HepG2 (cell line): ENCODE measurements at regions not wholly inside any gene's neighbourhood (a gene's known extent, or its start where the extent isn't known, plus 50 kb on each side); places are given as distances from the start of the nearest gene placed in this dataset.

ENCODE experiments used
- FOXM1 ChIP-seq: sonication (generic); formaldehyde crosslinking; IDR thresholded peaks from 2 replicates; pipeline ENCODE4 v1.5.0; 2020; ENCODE audit warnings: missing genetic modification reagents
- MLXIP ChIP-seq: sonication (generic); formaldehyde crosslinking; IDR thresholded peaks from 2 replicates; pipeline ENCODE4 v1.9.0; 2021; ENCODE audit warnings: missing genetic modification reagents, borderline replicate concordance
- REL ChIP-seq: sonication (generic); formaldehyde crosslinking; conservative IDR thresholded peaks from 2 replicates; pipeline ENCODE4 v1.8.0; 2022; ENCODE audit warnings: mild to moderate bottlenecking, missing genetic modification reagents, moderate library complexity
- RNF2 ChIP-seq: fragments of 450-650 bp; conservative IDR thresholded peaks from 2 replicates; pipeline ENCODE4 v1.6.1; 2016; ENCODE audit warnings: low read depth
- SAFB2 ChIP-seq: sonication (generic); formaldehyde crosslinking; IDR thresholded peaks from 2 replicates; pipeline ENCODE4 v1.5.1; 2020; ENCODE audit warnings: missing genetic modification reagents, low read depth, mild to moderate bottlenecking, borderline replicate concordance
- ZBTB21 ChIP-seq: sonication (generic); formaldehyde crosslinking; IDR thresholded peaks from 2 replicates; pipeline ENCODE4 v1.4.0; 2020; ENCODE audit warnings: missing genetic modification reagents
- ZBTB8A ChIP-seq: sonication (generic); formaldehyde crosslinking; IDR thresholded peaks from 2 replicates; pipeline ENCODE4 v1.4.0; 2020; ENCODE audit warnings: mild to moderate bottlenecking, low read depth, missing genetic modification reagents, borderline replicate concordance

GRCh38 chr5:159838551-159839222, 77.6 kb upstream of the ADRA1B start:
- no peak for TF ChIP-seq MLXIP
- TF ChIP-seq REL (CRISPR knock-in tag): no peak
- TF ChIP-seq SAFB2 (CRISPR knock-in tag): no peak
- TF ChIP-seq ZBTB8A (CRISPR knock-in tag): no peak
- no peak for TF ChIP-seq ZBTB21 (CRISPR knock-in tag)
- TF ChIP-seq FOXM1 (CRISPR knock-in tag): no peak
- no peak for TF ChIP-seq RNF2
